Hippocampal formation (tissue), 2 donors: ENCODE measurements at regions not wholly inside any gene's neighbourhood (a gene's known extent, or its start where the extent isn't known, plus 50 kb on each side); places are given as distances from the start of the nearest gene placed in this dataset.

Experiments used
- DNase-seq, 2 donors: peaks; one replicate each; lab custom pipeline; 2025; lab: John Stamatoyannopoulos, UW

DNA sequence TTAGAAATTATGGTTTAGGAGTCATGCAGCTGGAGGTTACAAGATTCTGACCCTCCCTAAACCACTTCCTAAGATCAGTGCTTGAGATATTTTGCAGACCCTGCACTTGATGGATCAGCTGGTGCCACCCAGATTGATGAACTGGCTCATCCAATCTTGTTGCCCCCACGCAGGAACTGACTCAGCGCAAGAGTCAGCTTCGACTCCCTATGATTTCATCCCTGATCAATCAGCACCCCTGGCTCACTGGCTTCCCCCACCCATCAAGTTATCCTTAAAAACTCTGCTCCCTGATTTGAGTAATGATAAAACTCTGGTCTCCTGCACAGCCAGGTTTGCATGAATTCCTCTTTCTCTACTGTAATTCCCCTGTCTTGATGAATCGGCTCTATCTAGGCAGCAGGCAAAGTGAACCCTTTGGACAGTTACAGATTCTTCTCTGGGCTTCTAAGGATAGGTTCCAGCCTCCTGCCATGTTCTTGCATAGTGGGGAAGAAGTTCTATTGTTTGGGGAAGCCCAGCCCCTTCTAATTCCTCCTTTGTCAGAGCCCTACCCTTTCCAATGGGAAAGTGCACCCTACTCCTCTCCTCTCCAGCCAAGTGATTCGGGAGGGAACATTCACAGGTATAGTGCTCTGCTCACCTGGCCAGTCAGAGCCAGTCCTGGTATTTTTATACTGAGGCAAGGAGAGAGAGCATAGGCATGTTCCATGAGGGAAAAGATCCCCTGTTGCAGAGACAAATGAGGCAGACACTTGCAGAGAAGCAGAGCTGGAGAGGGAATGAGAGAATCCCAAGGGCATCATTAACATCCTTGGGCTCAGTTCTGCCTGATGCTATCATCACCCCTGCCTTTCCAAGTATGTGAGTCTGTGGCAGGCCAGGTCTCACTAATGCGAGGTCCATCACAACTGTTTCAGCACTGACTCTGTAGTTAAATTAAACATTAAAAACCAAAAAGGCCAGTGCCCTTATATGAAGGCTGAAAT is 224.4 kb upstream of the GALNT17 start:
- DNase-seq: no peak

DNA sequence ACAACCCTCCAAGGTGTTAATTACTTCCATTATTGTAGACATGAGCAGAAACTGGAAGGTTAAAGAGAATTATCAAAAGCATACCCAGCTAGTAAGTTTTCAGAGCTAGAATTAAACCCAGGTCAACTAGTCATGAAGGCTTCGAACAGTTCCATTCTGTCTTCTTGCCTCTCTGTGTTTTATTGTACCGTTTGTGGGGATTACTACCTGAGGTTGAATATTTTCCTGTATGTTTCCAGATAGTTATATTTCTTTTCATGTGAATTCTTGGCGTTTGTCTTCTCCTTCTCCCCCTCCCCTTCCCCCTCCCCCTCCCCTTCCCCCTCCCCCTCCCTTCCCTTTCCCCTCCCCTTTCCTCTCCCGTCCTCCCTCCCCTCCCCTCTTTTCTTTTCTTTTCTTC is 218.0 kb upstream of the GALNT17 start:
- DNase-seq: no peak

DNA sequence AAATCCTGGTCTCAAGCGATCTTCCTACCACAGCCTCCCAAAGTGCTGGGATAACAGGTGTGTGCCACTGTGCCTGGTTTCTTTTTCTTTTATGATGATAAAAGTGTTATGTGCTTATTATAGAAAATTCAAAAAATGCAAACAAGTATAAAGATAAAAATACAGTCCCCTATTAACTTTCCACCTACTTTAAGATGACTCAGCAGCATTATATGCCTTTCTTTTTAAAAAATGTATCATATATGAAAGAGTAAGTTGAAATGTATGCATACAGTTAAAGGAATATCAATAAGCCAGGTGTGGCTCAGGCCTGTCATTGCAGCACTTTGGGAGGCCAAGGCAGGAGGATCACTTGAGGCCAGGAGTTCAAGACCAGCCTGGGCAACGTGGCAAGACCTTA is 216.9 kb upstream of the GALNT17 start:
- DNase-seq: no peak

DNA sequence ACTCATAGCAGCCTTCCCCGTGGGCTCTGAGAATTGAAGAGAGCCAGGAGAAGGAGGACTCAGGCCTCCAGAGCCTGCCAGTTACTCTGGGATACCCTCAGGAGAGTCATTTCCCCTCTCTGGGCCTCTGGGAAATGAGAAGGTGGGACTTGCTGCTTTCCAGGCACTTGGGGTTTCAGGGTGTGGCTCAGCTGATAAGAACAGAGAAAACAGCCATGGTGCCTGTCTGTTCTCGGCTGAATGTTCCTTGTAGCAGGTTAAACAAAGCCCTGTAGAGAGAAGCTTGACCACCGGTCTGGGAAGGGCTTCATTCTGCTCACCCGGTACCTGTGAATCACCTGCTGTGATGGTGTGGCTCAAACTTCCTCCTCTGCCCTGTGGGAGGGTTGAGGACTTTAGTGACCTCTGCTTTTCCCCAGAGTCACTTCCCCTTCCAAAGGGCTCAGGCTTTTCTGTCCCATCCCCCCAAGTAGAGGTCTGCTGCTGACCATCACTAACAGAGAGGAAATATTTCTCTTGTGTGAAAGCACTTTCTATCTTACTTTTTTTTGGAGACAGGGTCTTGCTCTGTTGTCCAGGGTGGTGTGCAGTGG is 212.4 kb upstream of the GALNT17 start:
- DNase-seq: no peak

DNA sequence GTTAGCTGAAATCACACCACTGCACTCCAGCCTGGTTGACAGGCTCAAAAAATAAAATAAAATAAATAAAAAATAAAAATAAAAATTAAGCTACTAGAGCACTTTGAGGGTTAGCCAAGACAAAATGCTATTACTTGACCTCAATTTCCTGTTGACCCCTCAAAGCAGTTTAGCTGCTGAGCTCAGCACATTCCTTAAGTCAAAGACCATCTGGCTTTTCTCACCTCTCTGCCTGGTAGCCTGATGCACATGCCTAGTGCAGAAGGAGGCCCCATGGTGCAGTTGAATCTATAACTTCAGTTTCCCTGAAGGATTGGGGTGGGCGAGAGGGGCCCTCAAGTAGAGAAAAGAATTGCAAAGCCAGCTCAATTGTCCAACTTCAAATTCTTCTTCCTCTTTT is 211.1 kb upstream of the GALNT17 start:
- no peak for DNase-seq

DNA sequence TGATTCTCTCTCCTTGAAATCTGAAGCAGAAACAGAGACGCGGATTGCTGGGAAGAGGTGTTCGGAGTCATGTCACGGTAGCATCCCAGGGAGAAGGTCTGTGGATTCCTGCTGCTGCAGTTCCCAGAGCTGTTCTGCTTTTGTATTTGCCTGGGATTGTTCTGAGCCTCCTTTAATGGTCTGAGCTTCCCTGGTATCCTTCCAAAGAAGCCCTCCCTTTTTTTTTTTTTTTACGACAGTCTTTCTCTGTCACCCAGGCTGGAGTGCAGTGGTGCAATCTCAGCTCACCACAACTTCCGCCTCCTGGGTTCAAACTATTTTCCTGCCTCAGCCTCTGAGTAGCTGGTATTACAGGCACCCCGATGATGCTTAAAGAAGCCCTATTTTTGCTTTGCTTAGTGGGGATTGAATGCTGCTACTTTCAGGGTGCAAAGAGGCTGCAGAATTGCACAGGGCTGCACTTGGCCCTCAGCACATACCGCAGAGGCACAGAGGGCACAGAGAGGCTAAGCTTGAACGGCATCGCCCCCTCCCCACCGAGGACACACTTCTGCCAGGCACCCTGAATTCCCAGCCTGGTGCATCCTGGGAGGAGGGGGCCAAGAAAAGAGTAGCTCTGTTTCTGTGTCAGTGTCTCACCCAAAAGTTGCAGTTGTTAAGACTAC is 208.6 kb upstream of the GALNT17 start:
- no peak for DNase-seq

DNA sequence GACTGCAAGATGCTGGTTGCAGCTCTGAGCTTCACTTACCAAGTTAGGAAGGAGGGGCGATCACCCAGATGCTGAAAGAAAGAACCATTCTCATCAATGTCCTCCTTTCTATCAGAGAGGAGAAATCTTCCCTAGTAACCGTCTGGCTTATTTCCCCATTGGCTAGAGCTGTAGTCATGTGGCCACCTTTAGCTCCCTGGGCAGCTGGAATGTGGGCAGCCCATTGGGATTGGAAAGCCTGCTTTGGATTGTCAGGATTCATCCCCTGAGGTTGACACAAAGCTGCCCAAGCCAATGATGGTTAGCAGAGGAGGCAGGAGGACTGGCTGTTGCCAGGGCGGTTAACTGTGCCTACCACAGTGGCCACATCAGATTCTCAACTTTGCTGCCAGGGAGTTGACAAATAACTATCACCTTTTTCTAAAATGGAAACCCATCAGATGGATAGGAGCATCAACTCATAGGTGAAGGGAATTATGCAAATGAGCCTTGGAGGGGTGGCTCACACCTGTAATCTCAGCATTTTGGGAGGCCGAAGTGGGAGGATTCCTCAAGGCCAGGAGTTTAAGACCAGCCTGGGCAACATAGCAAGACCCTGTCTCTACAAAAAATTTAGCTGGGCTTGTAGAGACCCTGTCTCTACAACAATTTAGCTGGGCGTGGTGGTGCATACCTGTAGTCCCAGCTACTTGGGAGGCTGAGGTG is 206.4 kb upstream of the GALNT17 start:
- no peak for DNase-seq

DNA sequence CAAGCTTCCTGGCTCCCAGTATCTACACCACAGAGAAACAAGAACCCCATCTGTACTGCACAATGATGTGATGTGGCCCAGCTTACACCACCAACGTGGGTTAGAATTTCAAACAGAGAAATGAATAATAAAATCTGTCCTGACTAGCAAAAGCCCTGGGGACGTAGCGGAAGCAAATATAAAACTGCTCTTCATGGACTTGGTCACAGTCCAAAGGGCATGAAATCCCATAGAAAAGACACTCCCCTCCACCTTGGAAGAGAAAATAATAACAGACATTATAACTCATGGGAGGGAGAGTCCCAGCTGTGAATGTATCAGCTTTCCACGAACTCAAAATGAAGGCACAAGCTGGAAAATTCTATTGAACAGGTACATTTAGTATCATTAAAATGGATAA is 205.3 kb upstream of the GALNT17 start:
- no peak for DNase-seq

DNA sequence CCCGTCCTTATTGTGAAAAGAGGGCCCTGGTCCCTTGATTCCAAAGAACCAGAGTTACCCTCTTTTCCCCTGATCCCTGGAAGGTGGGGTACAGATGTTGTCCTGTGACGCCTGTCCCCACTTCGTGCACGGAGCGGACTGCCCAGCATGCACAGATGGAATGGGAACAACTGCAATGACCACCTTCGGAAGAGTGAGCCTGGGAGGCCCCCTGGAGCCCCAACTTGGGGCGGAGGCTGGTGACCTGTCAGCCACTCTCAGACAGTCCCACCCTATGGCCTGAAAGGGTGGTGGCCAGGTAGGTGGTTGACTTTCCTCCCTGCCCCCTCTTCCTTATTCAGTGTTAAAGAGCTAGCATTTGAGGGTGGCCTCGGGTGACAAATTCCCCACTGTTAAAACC is 196.6 kb upstream of the GALNT17 start:
- no peak for DNase-seq

DNA sequence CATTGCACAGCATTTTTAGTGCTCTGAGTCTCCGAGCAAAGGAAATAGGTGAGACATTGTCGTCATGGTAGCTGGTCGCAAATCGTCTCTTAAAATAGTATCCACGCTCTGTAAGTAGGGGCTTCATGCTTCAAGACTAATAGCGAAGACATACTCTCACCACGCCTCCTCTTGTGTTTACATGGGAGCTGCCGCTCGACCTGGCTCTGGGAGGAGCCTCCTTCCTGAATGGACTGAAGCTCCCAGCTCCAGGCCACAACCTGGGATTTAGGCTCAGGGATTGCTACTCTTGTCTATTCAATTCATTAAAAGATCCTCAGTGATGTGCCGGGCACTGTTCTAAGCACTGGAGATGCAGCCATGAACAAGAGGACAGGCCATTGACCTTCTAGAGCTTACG is 196.1 kb upstream of the GALNT17 start:
- no peak for DNase-seq

DNA sequence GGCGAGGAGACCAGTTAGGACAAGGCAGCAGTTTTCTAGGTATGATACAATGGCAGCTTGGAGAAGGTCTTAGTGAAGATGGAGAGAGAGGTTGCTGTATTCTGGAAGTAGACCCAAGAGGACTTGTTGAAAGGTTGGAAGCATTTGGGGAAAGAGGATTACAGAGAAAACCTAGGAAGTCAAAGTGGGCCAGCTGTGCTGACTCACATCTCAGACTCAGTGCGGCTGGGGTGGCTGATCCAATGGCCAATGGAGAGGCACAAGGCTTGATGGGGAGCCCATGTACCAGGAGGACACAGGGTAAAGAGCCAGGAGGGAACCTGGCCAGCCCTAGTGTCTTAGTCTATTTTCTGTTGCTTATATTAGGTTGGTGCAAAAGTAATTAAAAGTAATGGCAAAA is 194.5 kb upstream of the GALNT17 start:
- no peak for DNase-seq

DNA sequence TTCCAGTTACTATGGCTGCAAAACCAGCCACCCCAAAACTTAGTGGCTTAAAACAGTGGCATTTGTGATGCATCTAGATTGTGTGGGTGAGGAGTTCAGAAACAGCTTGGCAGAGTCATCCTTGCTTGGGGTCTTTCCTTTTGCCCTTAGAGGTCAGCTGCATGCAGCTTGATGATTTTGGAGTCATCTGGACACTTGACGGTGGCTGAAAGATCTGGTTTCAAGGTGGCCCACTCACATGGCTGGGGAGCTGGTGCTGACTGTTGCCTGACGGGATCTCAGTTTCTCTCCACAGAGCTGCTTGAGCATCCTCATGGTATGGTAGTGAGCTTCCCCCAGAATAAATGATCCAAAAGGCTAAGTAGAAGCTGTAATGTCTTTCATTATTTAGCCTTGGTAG is 191.3 kb upstream of the GALNT17 start:
- no peak for DNase-seq

DNA sequence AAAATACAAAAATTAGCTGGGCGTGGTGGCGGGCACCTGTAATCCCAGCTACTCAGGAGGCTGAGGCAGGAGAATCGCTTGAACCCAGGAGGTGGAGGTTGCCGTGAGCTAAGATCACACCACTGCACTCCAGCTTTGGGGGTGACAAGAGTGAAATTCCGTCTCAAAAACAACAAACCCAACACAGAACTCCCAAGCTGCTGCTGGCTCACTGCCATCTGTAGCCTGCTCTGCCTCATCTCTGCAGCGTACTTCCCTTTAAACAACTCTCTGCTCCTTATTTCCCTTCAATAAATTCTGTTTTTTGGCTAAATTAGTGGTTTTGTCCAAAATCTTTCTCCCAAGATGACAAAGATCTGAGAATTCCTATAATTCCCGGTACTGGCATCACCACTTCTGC is 189.2 kb upstream of the GALNT17 start:
- DNase-seq: no peak

DNA sequence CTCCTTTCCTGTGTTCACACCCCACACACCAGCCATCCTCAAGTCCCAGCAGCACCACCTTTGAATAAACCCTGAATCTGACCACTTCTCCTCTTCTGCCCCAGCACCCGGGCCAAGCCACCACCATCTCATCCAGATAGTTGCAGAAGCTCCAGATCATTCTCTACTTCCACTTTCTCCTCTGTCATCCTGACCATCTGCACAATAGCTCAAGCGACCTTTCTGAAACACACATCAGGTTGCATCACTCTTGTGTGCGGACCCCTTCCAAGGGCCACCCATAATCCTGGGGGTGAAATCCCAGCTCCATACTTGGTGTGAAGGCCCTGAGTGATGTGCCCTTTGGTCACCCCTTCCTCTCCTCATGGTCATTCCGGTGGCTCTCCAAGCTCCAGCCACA is 187.4 kb upstream of the GALNT17 start:
- no peak for DNase-seq

DNA sequence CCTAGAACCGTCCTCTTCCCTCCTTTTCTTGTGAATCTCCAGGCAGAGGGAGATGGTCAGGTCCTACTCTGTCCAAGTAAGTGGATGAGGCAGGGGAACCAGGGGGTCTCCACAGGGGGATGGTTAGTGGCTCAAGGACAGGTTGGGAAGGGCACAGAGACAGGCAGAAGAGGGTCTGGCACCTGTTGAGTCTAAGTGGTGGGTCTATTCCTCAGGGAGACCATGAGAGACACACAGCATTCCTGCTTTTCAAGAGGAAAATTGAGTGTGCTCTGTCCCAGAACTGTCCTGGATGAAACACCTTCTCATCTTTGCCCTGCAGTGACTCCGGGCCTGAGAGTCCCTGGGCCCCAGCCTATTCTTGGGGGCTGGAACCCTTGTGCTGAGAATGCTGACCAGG is 184.8 kb upstream of the GALNT17 start:
- no peak for DNase-seq

DNA sequence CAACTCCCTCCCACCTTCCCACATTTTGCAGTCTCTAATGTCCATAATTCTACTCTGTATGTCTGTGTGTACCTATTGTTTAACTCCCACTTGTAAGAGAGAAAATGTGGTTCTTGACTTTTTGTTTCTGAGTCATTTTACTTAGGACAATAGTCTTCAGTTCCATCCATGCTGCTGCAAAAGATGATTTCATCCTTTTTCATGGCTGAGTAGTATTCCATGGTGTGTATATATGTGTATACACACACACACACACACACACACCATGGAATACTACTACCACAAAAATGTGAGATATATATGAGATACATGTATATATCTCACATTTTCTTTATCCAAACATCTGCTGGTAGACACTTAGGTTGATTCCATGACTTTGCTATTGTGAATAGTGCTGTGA is 182.1 kb upstream of the GALNT17 start:
- DNase-seq: no peak

DNA sequence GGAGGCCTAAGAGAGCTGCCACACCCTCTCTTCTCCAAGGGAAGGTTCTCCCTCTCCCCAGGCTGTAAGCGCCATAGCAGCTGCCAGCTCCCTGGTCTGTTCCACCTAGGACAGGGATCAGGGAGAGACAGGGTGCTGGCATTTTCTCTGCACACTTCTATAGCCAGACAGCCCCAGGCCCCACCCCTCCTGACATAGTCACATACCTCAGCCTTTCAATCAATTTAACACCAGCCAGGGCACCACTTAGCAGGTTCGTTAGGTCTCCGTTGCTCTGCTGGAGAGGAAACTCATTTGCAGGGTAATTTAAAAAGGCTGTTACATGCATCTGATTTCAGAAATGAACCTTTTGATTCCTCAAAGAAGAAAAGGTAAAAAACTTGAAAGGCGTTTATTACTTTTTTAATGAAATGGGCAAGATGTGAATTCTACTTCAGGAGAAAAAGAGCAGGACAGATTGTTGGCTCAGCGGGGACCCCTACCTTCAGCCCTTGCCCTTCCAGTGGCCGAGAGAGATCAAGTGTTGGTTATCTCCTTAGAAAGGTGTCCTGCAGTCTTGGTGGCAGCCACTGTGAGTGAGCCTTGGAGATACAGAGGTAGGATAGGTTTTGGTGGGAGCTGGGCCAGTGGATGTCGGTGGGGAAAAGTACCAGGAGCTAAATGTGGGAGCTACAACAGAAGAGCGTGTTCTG is 180.5 kb upstream of the GALNT17 start:
- DNase-seq: no peak

DNA sequence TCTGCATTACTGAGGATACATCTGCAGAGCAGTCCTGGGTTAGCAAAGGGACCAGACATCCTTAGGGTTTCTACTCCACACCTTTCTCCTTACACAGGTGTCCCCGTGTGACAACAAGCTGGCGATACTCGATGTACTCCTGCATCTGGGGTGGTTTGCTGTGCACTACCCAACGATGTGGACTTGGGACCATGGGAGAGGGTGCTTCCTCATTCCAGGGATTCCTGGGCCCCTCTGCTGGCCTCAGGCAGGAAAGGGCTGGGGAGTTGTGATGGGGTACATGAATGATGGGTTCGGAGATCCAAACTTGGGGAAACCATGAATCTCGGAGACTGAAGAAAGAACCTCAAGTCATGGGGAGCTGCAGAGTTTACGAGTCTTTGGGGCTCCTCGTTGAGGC is 179.6 kb upstream of the GALNT17 start:
- DNase-seq: no peak

DNA sequence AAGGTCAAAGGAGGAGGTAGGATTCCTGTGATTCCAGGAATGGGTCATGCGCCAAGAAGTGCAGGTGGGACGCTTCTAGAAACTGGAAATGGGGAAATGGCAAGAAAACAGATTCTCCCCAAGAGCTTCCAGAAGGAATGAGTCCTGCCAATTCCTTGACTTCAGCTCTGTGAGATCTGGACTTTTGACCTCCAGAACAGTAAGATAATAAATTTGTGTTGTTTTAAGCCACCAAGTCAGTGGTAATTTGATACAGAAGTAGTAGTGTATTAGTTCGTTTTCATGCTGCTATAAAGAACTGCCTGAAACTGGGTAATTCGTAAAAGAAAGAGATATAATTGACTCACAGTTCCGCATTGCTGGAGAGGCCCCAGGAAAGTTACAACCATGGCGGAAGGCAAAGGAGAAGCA is 178.6 kb upstream of the GALNT17 start:
- DNase-seq: no peak

DNA sequence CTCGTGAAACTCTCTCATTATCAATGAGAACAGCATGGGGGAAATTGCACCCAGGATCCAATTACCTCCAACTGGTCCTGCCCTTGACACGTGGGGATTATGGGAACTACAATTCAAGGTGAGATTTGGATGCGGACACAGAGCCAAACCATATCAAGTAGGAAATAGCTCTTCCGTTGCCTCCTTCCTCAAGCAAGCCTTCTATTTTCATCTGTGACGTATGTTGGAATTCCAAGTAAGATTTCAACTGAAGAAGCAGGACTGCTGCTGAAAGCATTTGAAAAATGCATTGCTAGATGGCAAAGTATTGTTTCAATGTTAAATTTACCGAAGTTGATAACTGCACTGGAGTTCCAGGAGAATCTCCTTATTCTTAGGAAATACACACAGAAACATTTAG is 178.1 kb upstream of the GALNT17 start:
- no peak for DNase-seq

DNA sequence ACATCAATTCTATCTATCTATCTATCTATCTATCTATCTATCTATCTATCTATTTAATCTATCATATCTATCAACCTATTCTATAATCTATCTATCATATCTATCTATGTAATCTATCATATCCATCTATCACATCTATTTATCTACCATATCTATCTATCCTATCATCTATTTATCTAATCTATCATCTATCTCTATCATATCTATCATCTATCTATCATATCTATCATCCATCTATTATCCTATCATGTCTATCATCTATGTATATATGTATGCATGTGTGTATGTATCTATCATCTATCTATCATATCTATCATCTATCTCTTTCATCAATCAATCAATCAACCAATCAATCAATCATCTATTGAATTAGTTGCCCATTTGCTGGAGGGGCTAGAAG is 159.3 kb upstream of the GALNT17 start:
- DNase-seq: no peak

DNA sequence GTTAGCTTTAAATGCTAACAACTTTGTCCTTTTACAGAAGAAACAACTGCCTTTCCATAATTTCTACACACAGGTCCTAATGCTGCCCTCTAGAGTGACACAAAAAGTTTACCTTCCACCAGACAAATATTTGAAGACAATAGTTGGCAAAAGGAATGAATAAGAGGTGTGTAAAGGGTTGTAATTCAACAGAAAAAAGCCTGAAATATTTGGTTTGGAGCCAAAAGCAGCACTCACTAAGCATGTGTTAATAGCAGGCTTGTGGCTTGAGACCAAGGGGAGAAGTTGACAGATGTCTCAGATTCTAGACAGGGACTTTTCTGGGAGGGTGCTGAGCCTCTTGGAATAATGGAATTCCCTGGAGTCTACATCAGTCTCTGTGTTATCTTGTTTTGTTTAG is 156.2 kb upstream of the GALNT17 start:
- no peak for DNase-seq
